Caco-2 (cell line): ENCODE measurements at regions not wholly inside any gene's neighbourhood (a gene's known extent, or its start where the extent isn't known, plus 50 kb on each side); places are given as distances from the start of the nearest gene placed in this dataset.

Experiments used
- BruUV-seq: library from RNA; stranded (reverse); fragments of 400-500 nt; replicated peaks from 2 replicates; lab custom pipeline; 2021; lab: Mats Ljungman, UMichigan
- CTCF ChIA-PET: fragments of 300-600 bp; sonication (Branson Sonifier 250); formaldehyde crosslinking; loops from one replicate; lab custom pipeline; 2022; ENCODE audit warnings: antibody characterized with exemption; lab: Charles Lee
- POLR2A ChIA-PET: fragments of 300-600 bp; sonication (Branson Sonifier 250); formaldehyde crosslinking; loops from one replicate; lab custom pipeline; 2022; ENCODE audit warnings: antibody characterized with exemption; lab: Charles Lee
- DNase-seq, 2 experiments: peaks; one replicate each; pipeline versions ENCODE4 v3.0.0 to v3.0.0-alpha.2; 2020 to 2022
- H3K27me3 ChIP-seq: replicated peaks from 2 replicates; pipeline ENCODE4 v1.6.0; 2011; ENCODE audit warnings: low read length; ENCODE audit not compliant: control insufficient read depth, insufficient read depth
- H3K36me3 ChIP-seq: 2 replicates; pipeline ENCODE4 v1.5.1; 2011; ENCODE audit warnings: low read length; ENCODE audit not compliant: control insufficient read depth, insufficient read depth
- H3K4me1 ChIP-seq: fragments of 250-450 bp; sonication (Bioruptor Pico); 2 replicates; pipeline ENCODE4 v1.5.1; 2020; ENCODE audit warnings: mild to moderate bottlenecking
- H3K4me3 ChIP-seq: 2 replicates; pipeline ENCODE4 v1.5.1; 2011; ENCODE audit warnings: low read depth, mild to moderate bottlenecking, control low read depth, low read length
- H3K9me3 ChIP-seq: fragments of 250-450 bp; sonication (Bioruptor Pico); 2 replicates; pipeline ENCODE4 v1.5.1; 2020; ENCODE audit warnings: mild to moderate bottlenecking, moderate library complexity
- H3K27ac Mint-ChIP-seq: one replicate; pipeline ENCODE4 v1.8.0; 2022; ENCODE audit warnings: mixed read lengths; ENCODE audit not compliant: unreplicated experiment
- H3K27me3 Mint-ChIP-seq: one replicate; pipeline ENCODE4 v1.8.0; 2022; ENCODE audit warnings: mixed read lengths; ENCODE audit not compliant: insufficient read depth, unreplicated experiment
- H3K36me3 Mint-ChIP-seq: one replicate; pipeline ENCODE4 v1.8.0; 2022; ENCODE audit warnings: mild to moderate bottlenecking, mixed read lengths; ENCODE audit not compliant: insufficient read depth, unreplicated experiment
- H3K4me1 Mint-ChIP-seq: one replicate; pipeline ENCODE4 v1.8.0; 2022; ENCODE audit warnings: low read depth, mixed read lengths; ENCODE audit not compliant: unreplicated experiment
- H3K4me3 Mint-ChIP-seq: one replicate; pipeline ENCODE4 v1.8.0; 2022; ENCODE audit warnings: mild to moderate bottlenecking, moderate library complexity, mixed read lengths; ENCODE audit not compliant: unreplicated experiment
- H3K9me3 Mint-ChIP-seq: one replicate; pipeline ENCODE4 v1.8.0; 2022; ENCODE audit warnings: mixed read lengths; ENCODE audit not compliant: unreplicated experiment
- intact Hi-C: fragments of 100-400 bp; cut with micrococcal nuclease; formaldehyde crosslinking; loops from one replicate; pipeline ENCODE4 v1.10.0; 2022; ENCODE audit not compliant: unreplicated experiment
- TF ChIP-seq, protein P1 (sequence below), 2 experiments: fragments of 200-600 bp in 1 of 2; IDR thresholded peaks; 1 replicate in 1 of 2; 2 replicates in 1 of 2; pipeline versions ENCODE4 v1.5.1 to v1.8.0; 2011 to 2022; ENCODE audit warnings: antibody characterized with exemption in 1 of 2, control low read depth in 1 of 2, inconsistent platforms in 1 of 2, low read depth in 1 of 2, low read length in 1 of 2, mild to moderate bottlenecking in 1 of 2, moderate library complexity in 1 of 2; ENCODE audit not compliant: insufficient read depth in 1 of 2, severe bottlenecking in 1 of 2, unreplicated experiment in 1 of 2

DNA sequence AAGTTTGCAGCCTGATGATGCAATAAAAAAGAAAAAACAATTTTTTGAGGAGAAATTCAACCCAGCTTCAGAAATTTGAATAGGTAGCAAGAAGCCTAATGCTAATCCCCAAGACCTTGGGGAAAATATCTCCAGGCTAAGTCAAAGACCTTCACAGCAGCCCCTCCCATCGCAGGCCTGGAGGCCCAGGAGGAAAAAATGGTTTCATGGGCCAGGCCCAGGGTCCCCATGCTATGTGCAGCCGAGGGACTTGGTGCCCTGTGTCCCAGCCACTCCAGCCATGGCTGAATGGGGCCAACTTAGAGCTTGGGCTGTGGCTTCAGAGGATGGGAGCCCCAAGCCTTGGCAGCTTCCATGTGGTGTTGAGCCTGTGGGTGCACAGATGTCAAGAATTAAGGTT, 210.3 kb downstream of the SUCLA2 start:
- Mint-ChIP-seq H3K27me3 (no peaks in the 10 kb centered on the region), H3K36me3 (no peaks in the 10 kb centered on the region), H3K9me3 (peaks cover 22% of the 10 kb centered on the region), H3K27ac (no peak overlapping the region), H3K4me3 (no peak overlapping the region), H3K4me1 (no peaks in the 10 kb centered on the region)
- no TSS peak for BruUV-seq
- Histone ChIP-seq H3K36me3 (no peaks in the 10 kb centered on the region), H3K4me1 (no peaks in the 10 kb centered on the region), H3K4me3 (no peak overlapping the region), H3K27me3 (no peaks in the 10 kb centered on the region), H3K9me3 (peaks cover 11% of the 10 kb centered on the region)
- ChIA-PET CTCF (no interaction called here), POLR2A (no interaction called here)
- no peak for DNase-seq
- TF ChIP-seq, protein P1, sequence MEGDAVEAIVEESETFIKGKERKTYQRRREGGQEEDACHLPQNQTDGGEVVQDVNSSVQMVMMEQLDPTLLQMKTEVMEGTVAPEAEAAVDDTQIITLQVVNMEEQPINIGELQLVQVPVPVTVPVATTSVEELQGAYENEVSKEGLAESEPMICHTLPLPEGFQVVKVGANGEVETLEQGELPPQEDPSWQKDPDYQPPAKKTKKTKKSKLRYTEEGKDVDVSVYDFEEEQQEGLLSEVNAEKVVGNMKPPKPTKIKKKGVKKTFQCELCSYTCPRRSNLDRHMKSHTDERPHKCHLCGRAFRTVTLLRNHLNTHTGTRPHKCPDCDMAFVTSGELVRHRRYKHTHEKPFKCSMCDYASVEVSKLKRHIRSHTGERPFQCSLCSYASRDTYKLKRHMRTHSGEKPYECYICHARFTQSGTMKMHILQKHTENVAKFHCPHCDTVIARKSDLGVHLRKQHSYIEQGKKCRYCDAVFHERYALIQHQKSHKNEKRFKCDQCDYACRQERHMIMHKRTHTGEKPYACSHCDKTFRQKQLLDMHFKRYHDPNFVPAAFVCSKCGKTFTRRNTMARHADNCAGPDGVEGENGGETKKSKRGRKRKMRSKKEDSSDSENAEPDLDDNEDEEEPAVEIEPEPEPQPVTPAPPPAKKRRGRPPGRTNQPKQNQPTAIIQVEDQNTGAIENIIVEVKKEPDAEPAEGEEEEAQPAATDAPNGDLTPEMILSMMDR (IDR thresholded peaks at IDR 0.05; ENCODE audit: insufficient read depth in 1 of 2, low read depth in 1 of 2, low read length in 1 of 2, severe bottlenecking in 1 of 2, unreplicated experiment in 1 of 2), result no peak
- intact Hi-C loops, result no loop called here

- Histone ChIP-seq H3K9me3 (peaks cover 11% of the 10 kb centered on the region), H3K4me3 (no peak overlapping the region), H3K36me3 (no peaks in the 10 kb centered on the region), H3K4me1 (no peaks in the 10 kb centered on the region), H3K27me3 (no peaks in the 10 kb centered on the region)
- H3K9me3 Mint-ChIP-seq, result peaks cover 22% of the 10 kb centered on the region
- CTCF ChIA-PET, result no interaction called here
- TF ChIP-seq, protein P1 (IDR thresholded peaks at IDR 0.05; ENCODE audit: insufficient read depth in 1 of 2, low read depth in 1 of 2, low read length in 1 of 2, severe bottlenecking in 1 of 2, unreplicated experiment in 1 of 2), result no peak
- no TSS peak for BruUV-seq
- H3K4me3 Mint-ChIP-seq, result no peak overlapping the region
- DNase-seq, result no peak
- H3K4me1 Mint-ChIP-seq, result no peaks in the 10 kb centered on the region
- no peaks in the 10 kb centered on the region for H3K36me3 Mint-ChIP-seq
- POLR2A ChIA-PET, result no interaction called here
- H3K27me3 Mint-ChIP-seq, result no peaks in the 10 kb centered on the region
- intact Hi-C loops, result no loop called here
- no peak overlapping the region for H3K27ac Mint-ChIP-seq
Observed at GRCh38 chr13:47788844-47789243, 212.2 kb downstream of the SUCLA2 start.

- Mint-ChIP-seq H3K4me1 (no peaks in the 10 kb centered on the region), H3K27me3 (peaks cover 3% of the 10 kb centered on the region), H3K36me3 (no peaks in the 10 kb centered on the region), H3K27ac (no peak overlapping the region), H3K9me3 (peaks cover 15% of the 10 kb centered on the region), H3K4me3 (no peak overlapping the region)
- Histone ChIP-seq H3K9me3 (no peaks in the 10 kb centered on the region), H3K4me1 (no peaks in the 10 kb centered on the region), H3K27me3 (peaks cover 1% of the 10 kb centered on the region; the same call in 1 of the 2 replicates), H3K36me3 (no peaks in the 10 kb centered on the region), H3K4me3 (no peak overlapping the region)
- no peak for DNase-seq
- CTCF ChIA-PET, result no interaction called here
- POLR2A ChIA-PET, result no interaction called here
- no TSS peak for BruUV-seq
- intact Hi-C loops, result loop anchor here (1.0 to 10.0 kb wide), 3 partner anchors 350 to 943 kb away; no protein-coding TSS in a partner anchor
- TF ChIP-seq, protein P1 (IDR thresholded peaks at IDR 0.05; ENCODE audit: insufficient read depth in 1 of 2, low read depth in 1 of 2, low read length in 1 of 2, severe bottlenecking in 1 of 2, unreplicated experiment in 1 of 2), result no peak
Observed at GRCh38 chr13:47774671-47774994, 226.4 kb downstream of the SUCLA2 start.
